ENCODE measurements at regions not wholly inside any gene's neighbourhood (a gene's known extent, or its start where the extent isn't known, plus 50 kb on each side); places are given as distances from the start of the nearest gene placed in this dataset.

- TF ChIP-seq CTCF (IDR thresholded peaks at IDR 0.05; ENCODE audit: extremely low read depth, missing control alignments) = no peak
- no peak for DNase-seq (ENCODE audit: low spot score)
Measured at GRCh38 chr5:167767795-167768194, 523.6 kb upstream of the WWC1 start.

- DNase-seq (ENCODE audit: low spot score) = no peak
- TF ChIP-seq CTCF (IDR thresholded peaks at IDR 0.05; ENCODE audit: extremely low read depth, missing control alignments) = no peak
Measured at GRCh38 chr5:167769846-167770413, 521.5 kb upstream of the WWC1 start.

- DNase-seq (ENCODE audit: low spot score) = no peak
- no peak for TF ChIP-seq CTCF (IDR thresholded peaks at IDR 0.05; ENCODE audit: extremely low read depth, missing control alignments)
Measured at GRCh38 chr5:167770461-167770860, 521.0 kb upstream of the WWC1 start.

- no peak for DNase-seq (ENCODE audit: low spot score)
- TF ChIP-seq CTCF (IDR thresholded peaks at IDR 0.05; ENCODE audit: extremely low read depth, missing control alignments) = no peak
Measured at GRCh38 chr5:167771571-167771970, 519.9 kb upstream of the WWC1 start.

GRCh38 chr5:167773668-167774301 lies 517.7 kb upstream of the WWC1 start:
- TF ChIP-seq CTCF (IDR thresholded peaks at IDR 0.05; ENCODE audit: extremely low read depth, missing control alignments) = no peak

GRCh38 chr5:167777746-167778145 lies 513.7 kb upstream of the WWC1 start:
- no peak for DNase-seq (ENCODE audit: low spot score)
- TF ChIP-seq CTCF (IDR thresholded peaks at IDR 0.05; ENCODE audit: extremely low read depth, missing control alignments) = no peak

More at GRCh38 chr5:167773668-167774301, 517.7 kb upstream of the WWC1 start:
- DNase-seq (ENCODE audit: low spot score) = no peak

- no peak for TF ChIP-seq CTCF (IDR thresholded peaks at IDR 0.05; ENCODE audit: extremely low read depth, missing control alignments)
- DNase-seq (ENCODE audit: low spot score) = no peak
Measured at GRCh38 chr5:167778228-167778627, 513.2 kb upstream of the WWC1 start.
